ENCODE measurements at regions not wholly inside any gene's neighbourhood (a gene's known extent, or its start where the extent isn't known, plus 50 kb on each side); places are given as distances from the start of the nearest gene placed in this dataset.
"Not testable (repeated sequence)": the region's sequence is repeated elsewhere in the genome, so short reads cannot be mapped to it uniquely, and the experiment has no call there.

GRCh38 chr7:150031733-150032132 is 158.0 kb downstream of the ATP6V0E2 start:
- H3K27me3 ChIP-seq; H3K27ac ChIP-seq (replicated peaks in 1 of 4); intact Hi-C loops (cut with DNase I); H3K4me3 ChIP-seq; H3K36me3 ChIP-seq; H3K9me3 ChIP-seq; H3K4me1 ChIP-seq: not testable (repeated sequence)
- WGBS: 77% methylated on average over 3 of the region's 3 CpGs
- peak; percentile 21 for DNase-seq (ENCODE audit: extremely low spot score)

DNA sequence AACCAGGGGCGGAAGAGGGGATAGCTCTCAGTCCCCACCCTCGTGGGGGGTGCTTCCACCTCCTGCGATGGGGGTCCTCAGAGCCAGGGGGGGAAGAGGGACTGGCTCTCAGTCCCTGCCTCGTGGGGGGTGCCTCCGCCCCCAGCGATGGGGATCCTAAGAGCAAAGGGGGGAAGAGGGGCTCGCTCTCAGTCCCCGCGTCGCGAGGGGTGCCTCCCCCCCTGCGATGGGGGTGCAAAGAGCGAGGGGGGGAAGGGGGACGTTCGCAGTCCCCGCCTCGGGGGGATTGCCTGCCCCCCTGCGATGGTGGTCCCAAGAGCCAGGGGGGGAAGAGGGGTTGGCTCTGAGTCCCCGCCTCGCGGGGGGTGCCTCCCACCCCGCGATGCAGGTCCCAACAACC is 159.9 kb downstream of the ATP6V0E2 start:
- H3K4me3 ChIP-seq; H3K4me1 ChIP-seq; H3K27me3 ChIP-seq; intact Hi-C loops (cut with DNase I); H3K9me3 ChIP-seq; H3K27ac ChIP-seq (replicated peaks in 1 of 4); H3K36me3 ChIP-seq: not testable (repeated sequence)
- DNase-seq (ENCODE audit: extremely low spot score): peak; percentile 19
- WGBS: 94% methylated on average over 10 of the region's 23 CpGs

- intact Hi-C loops (cut with DNase I); H3K4me1 ChIP-seq; H3K9me3 ChIP-seq; H3K4me3 ChIP-seq; H3K36me3 ChIP-seq; H3K27ac ChIP-seq (replicated peaks in 1 of 4): not testable (repeated sequence)
- peaks cover 0 to 11% (median 0%) of the 10 kb centered on the region in 4 donors for H3K27me3 ChIP-seq
- DNase-seq (ENCODE audit: extremely low spot score): peak; percentile 42
- 100% methylated on average over 11 of the region's 21 CpGs for WGBS
These were observed 162.0 kb downstream of the ATP6V0E2 start for GRCh38 chr7:150035769-150036168.

- H3K4me1 ChIP-seq; H3K9me3 ChIP-seq; H3K27ac ChIP-seq (replicated peaks in 1 of 4); intact Hi-C loops (cut with DNase I); H3K36me3 ChIP-seq; H3K4me3 ChIP-seq: not testable (repeated sequence)
- H3K27me3 ChIP-seq: peaks cover 0 to 11% (median 0%) of the 10 kb centered on the region in 4 donors
- WGBS: no CpG with 5 or more reads among the region's 16 CpGs
- DNase-seq (ENCODE audit: extremely low spot score): peak; percentile 75
These were observed 165.3 kb downstream of the ATP6V0E2 start for GRCh38 chr7:150039061-150039460.

DNA sequence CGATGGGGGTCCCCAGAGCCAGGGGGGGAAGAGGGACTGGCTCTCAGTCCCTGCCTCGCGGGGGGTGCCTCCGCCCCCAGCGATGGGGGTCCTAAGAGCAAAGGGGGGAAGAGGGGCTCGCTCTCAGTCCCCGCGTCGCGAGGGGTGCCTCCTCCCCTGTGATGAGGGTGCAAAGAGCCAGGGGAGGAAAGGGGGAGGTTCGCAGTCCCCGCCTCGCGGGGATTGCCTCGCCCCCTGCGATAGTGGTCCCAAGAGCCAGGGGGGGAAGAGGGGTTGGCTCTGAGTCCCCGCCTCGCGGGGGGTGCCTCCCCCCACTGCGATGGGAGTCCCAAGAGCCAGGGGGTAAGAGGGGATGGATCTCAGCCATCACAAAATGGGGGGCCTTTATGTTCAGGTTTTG is 168.5 kb downstream of the ATP6V0E2 start:
- WGBS: no CpG with 5 or more reads among the region's 20 CpGs
- not testable (repeated sequence) for H3K4me1 ChIP-seq; H3K4me3 ChIP-seq; H3K27ac ChIP-seq (replicated peaks in 1 of 4); H3K27me3 ChIP-seq; DNase-seq (ENCODE audit: extremely low spot score); H3K9me3 ChIP-seq; H3K36me3 ChIP-seq
- intact Hi-C loops (cut with DNase I): loop anchor here (10.0 kb wide), 2 partner anchors 157 to 237 kb away; no protein-coding TSS in a partner anchor

DNA sequence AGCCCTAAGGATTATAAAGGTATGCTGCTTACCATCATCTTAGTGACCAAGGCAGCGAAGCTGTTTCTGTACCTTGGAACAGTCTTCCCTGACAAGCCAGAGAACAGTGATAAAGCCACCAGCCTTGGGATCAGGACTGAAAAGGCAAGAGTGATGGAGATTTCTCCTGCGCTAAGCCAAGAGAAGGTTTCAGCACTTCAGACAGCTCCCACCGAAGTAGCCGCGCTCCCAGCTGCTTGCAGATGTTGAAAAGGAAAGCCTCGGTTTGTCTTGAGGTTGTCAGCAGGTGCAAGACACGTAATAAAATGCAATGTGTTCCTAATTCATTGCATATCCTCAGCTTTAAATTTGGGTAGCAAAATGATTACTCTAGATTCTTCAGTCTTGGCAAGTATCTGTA is 171.0 kb downstream of the ATP6V0E2 start:
- peaks cover 0 to 21% (median 2%) of the 10 kb centered on the region in 4 donors for H3K27me3 ChIP-seq
- DNase-seq (ENCODE audit: extremely low spot score): peak; percentile 77
- H3K27ac ChIP-seq (replicated peaks in 1 of 4); H3K4me3 ChIP-seq; H3K36me3 ChIP-seq; H3K9me3 ChIP-seq: not testable (repeated sequence)
- 8% methylated on average over 6 of the region's 7 CpGs for WGBS
- intact Hi-C loops (cut with DNase I): loop anchor here (10.0 kb wide), 2 partner anchors 160 to 240 kb away; no protein-coding TSS in a partner anchor
- peaks cover 5 to 23% (median 19%) of the 10 kb centered on the region in 4 donors for H3K4me1 ChIP-seq

- not testable (repeated sequence) for H3K36me3 ChIP-seq; H3K9me3 ChIP-seq; H3K4me3 ChIP-seq; H3K27ac ChIP-seq (replicated peaks in 1 of 4); DNase-seq (ENCODE audit: extremely low spot score)
- peak in 2 of 3 experiments; percentile 11 to 31 for TF ChIP-seq CTCF (IDR thresholded peaks at IDR 0.05)
- Histone ChIP-seq H3K4me1 (peaks cover 5 to 23% (median 19%) of the 10 kb centered on the region in 4 donors), H3K27me3 (peaks cover 0 to 21% (median 2%) of the 10 kb centered on the region in 4 donors)
- intact Hi-C loops (cut with DNase I): loop anchor here (10.0 kb wide), 2 partner anchors 161 to 241 kb away; no protein-coding TSS in a partner anchor
- WGBS: 21% methylated on average over 2 of the region's 2 CpGs
These were observed 171.8 kb downstream of the ATP6V0E2 start for GRCh38 chr7:150045596-150045995.

- 4% methylated on average over 5 of the region's 17 CpGs for WGBS
- not testable (repeated sequence) for H3K36me3 ChIP-seq, H3K9me3 ChIP-seq
- peaks cover 0 to 21% (median 2%) of the 10 kb centered on the region in 4 donors for H3K27me3 ChIP-seq
- peaks cover 5 to 23% (median 19%) of the 10 kb centered on the region in 4 donors for H3K4me1 ChIP-seq
- peak overlapping the region; percentile 43 to 62 (median 58) for H3K4me3 ChIP-seq
- peak; percentile 24 for DNase-seq (ENCODE audit: extremely low spot score)
- peak overlapping the region in 2 of 4 donors; percentile 79 to 84 for H3K27ac ChIP-seq (replicated peaks in 1 of 4)
- intact Hi-C loops (cut with DNase I): loop anchor here (10.0 kb wide), 2 partner anchors 162 to 242 kb away; no protein-coding TSS in a partner anchor
These were observed 172.8 kb downstream of the ATP6V0E2 start for GRCh38 chr7:150046290-150047194.

- DNase-seq (ENCODE audit: extremely low spot score): peak; percentile 75
- H3K9me3 ChIP-seq, H3K36me3 ChIP-seq: not testable (repeated sequence)
- Histone ChIP-seq H3K4me3 (peak overlapping the region; percentile 43 to 62 (median 58)), H3K27ac (replicated peaks in 1 of 4) (peak overlapping the region; percentile 41 to 84 (median 78)), H3K27me3 (peaks cover 0 to 21% (median 2%) of the 10 kb centered on the region in 4 donors), H3K4me1 (peaks cover 5 to 23% (median 19%) of the 10 kb centered on the region in 4 donors)
- intact Hi-C loops (cut with DNase I): loop anchor here (10.0 kb wide), 2 partner anchors 163 to 243 kb away; no protein-coding TSS in a partner anchor
- WGBS: 0% methylated on average over 4 of the region's 57 CpGs
These were observed 173.6 kb downstream of the ATP6V0E2 start for GRCh38 chr7:150047329-150047728.

DNA sequence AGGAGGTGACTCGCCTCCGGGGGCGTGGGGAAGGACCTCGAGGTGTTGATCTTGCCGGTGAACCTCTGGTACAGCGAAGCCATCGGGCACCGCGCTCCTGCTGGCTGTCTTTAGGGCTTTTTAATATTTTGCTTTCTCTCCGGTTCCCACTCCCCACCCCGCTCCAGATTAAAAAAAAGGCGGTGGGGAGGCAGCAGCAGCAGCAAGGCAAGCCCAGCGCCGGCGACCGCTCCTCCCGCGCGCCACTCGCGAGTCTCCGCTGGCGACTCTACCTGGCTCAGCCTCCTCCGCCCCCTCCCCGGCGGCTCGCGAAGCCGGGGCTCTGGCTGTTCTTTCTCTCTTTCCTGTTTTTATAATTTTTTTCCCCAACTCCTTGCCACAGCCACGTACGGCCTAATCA is 174.0 kb downstream of the ATP6V0E2 start:
- peak overlapping the region in 3 of 4 donors; percentile 65 to 84 (median 79) for H3K27ac ChIP-seq (replicated peaks in 1 of 4)
- H3K4me3 ChIP-seq: peak overlapping the region; percentile 43 to 62 (median 58)
- H3K4me1 ChIP-seq: peaks cover 5 to 23% (median 19%) of the 10 kb centered on the region in 4 donors
- intact Hi-C loops (cut with DNase I): loop anchor here (10.0 kb wide), 2 partner anchors 163 to 243 kb away; no protein-coding TSS in a partner anchor
- not testable (repeated sequence) for H3K36me3 ChIP-seq, H3K9me3 ChIP-seq
- 2% methylated on average over 20 of the region's 31 CpGs for WGBS
- H3K27me3 ChIP-seq: peaks cover 0 to 21% (median 2%) of the 10 kb centered on the region in 4 donors
- peak; percentile 60 for DNase-seq (ENCODE audit: extremely low spot score)

- not testable (repeated sequence) for H3K36me3 ChIP-seq, H3K9me3 ChIP-seq
- intact Hi-C loops (cut with DNase I): loop anchor here (10.0 kb wide), 2 partner anchors 164 to 244 kb away; no protein-coding TSS in a partner anchor
- peaks cover 5 to 23% (median 19%) of the 10 kb centered on the region in 4 donors for H3K4me1 ChIP-seq
- peak; percentile 45 for DNase-seq (ENCODE audit: extremely low spot score)
- 0% methylated on average over 19 of the region's 79 CpGs for WGBS
- peak overlapping the region; percentile 43 to 62 (median 58) for H3K4me3 ChIP-seq
- H3K27ac ChIP-seq (replicated peaks in 1 of 4): peak overlapping the region in 3 of 4 donors; percentile 65 to 84 (median 79)
- peaks cover 0 to 21% (median 2%) of the 10 kb centered on the region in 4 donors for H3K27me3 ChIP-seq
These were observed 174.7 kb downstream of the ATP6V0E2 start for GRCh38 chr7:150048244-150049011.

Measured in esophagus muscularis mucosa (tissue), 4 donors.